ENCODE measurements at regions not wholly inside any gene's neighbourhood (a gene's known extent, or its start where the extent isn't known, plus 50 kb on each side); places are given as distances from the start of the nearest gene placed in this dataset.

DNA sequence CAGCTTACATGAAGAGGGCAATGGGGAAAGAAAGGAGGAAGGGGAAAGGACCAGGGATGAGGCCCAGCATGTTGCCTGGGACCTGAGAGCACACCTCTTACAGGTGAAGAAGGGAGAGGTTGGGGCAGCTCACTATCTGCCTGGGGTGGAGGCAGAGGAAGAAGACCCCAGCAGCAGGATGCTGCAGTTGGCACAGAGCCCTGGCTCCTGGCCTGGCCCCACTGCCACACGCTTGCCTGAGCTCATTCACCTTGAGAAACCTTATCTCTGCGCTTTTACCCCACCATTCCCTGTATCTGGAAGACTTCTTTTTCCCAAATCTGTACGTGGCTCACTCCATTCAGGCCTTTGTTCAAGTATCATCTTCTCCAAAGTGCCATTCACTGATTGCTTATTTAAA lies 147.8 kb upstream of the TMEM72 start:
- CTCF ChIA-PET, result no interaction called here
- TF ChIP-seq, protein P1, sequence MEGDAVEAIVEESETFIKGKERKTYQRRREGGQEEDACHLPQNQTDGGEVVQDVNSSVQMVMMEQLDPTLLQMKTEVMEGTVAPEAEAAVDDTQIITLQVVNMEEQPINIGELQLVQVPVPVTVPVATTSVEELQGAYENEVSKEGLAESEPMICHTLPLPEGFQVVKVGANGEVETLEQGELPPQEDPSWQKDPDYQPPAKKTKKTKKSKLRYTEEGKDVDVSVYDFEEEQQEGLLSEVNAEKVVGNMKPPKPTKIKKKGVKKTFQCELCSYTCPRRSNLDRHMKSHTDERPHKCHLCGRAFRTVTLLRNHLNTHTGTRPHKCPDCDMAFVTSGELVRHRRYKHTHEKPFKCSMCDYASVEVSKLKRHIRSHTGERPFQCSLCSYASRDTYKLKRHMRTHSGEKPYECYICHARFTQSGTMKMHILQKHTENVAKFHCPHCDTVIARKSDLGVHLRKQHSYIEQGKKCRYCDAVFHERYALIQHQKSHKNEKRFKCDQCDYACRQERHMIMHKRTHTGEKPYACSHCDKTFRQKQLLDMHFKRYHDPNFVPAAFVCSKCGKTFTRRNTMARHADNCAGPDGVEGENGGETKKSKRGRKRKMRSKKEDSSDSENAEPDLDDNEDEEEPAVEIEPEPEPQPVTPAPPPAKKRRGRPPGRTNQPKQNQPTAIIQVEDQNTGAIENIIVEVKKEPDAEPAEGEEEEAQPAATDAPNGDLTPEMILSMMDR (IDR thresholded peaks at IDR 0.05; ENCODE audit: insufficient read depth, low read length, missing control alignments), result no peak
- no peak overlapping the region for H3K4me3 ChIP-seq (ENCODE audit: low read depth, low read length)

DNA sequence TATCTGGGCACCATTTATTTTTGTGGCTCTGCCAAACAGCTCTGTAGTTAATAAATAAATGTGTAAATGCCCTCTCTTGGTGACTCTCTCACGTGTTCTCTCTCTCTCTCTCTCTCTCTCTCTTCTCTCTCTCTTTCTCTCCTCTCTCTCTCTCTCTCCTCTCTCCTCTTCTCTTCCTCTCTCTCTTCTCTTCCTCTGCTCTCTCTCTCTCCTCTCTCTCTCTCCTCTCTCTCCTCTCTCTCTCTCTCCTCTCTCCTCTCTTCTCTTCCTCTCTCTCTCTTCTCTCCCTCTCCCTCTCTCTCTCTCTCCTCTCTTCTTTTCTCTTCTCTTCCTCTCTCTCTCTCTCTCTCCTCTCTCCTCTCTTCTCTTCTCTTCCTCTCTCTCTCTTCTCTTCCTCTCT lies 145.8 kb upstream of the TMEM72 start:
- ChIA-PET CTCF (interaction anchor here (1.2 kb wide), 1 partner anchor 454 kb away, joined by 3 read pairs; no protein-coding TSS in a partner anchor), POLR2A (no interaction called here)
- DNase-seq (ENCODE audit: low read depth, low spot score), result no peak
- TF ChIP-seq, protein P1 (IDR thresholded peaks at IDR 0.05; ENCODE audit: insufficient read depth, low read length, missing control alignments), result no peak
- H3K4me3 ChIP-seq (ENCODE audit: low read depth, low read length), result no peak overlapping the region

More for the DNA sequence above, 147.8 kb upstream of the TMEM72 start:
- no peak for DNase-seq (ENCODE audit: low read depth, low spot score)
- POLR2A ChIA-PET, result no interaction called here

DNA sequence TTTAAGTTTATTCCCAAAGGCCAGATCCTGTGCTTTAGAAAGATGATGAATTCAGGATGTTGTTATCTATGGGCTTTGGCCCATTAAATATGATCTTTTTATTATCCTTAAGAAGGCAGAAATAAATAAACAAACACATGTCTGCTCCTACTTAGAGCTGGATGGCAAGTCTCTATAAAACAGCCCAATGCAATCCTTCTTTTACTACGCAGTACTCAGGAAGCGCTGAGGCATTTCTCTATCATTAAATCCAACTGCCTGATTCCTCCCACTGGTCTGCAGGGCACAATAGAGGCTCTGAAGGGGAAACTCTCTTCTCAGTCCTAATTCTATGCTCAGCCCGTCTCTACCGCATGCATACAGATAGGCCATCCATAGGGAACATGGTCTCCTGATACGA lies 144.5 kb upstream of the TMEM72 start:
- POLR2A ChIA-PET, result no interaction called here
- no peak overlapping the region for H3K4me3 ChIP-seq (ENCODE audit: low read depth, low read length)
- no peak for DNase-seq (ENCODE audit: low read depth, low spot score)
- CTCF ChIA-PET, result no interaction called here
- TF ChIP-seq, protein P1 (IDR thresholded peaks at IDR 0.05; ENCODE audit: insufficient read depth, low read length, missing control alignments), result no peak

DNA sequence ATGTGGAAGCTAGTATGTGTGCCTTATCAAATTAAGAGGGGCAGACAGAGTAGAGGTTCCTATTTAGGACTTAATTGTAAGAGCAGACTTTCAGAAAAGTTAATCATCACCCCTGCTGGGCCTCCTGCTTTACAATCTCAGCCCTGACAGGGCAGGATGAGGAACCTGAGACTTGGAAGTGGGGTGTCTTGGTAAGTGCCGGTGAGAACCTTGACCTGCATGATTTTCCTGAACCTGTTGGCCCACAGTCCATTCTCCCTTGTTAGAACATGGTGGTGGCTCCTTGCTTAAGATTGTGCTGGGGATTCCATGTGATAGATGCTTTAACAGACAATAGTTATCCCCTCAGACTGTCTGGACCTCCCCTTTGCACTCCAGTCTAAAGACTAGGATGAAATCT lies 141.7 kb upstream of the TMEM72 start:
- TF ChIP-seq, protein P1 (IDR thresholded peaks at IDR 0.05; ENCODE audit: insufficient read depth, low read length, missing control alignments), result no peak
- ChIA-PET CTCF (interaction anchor here (1.1 kb wide), 1 partner anchor 14 kb away, joined by 3 read pairs; no protein-coding TSS in a partner anchor), POLR2A (no interaction called here)
- H3K4me3 ChIP-seq (ENCODE audit: low read depth, low read length), result no peak overlapping the region
- DNase-seq (ENCODE audit: low read depth, low spot score), result no peak

DNA sequence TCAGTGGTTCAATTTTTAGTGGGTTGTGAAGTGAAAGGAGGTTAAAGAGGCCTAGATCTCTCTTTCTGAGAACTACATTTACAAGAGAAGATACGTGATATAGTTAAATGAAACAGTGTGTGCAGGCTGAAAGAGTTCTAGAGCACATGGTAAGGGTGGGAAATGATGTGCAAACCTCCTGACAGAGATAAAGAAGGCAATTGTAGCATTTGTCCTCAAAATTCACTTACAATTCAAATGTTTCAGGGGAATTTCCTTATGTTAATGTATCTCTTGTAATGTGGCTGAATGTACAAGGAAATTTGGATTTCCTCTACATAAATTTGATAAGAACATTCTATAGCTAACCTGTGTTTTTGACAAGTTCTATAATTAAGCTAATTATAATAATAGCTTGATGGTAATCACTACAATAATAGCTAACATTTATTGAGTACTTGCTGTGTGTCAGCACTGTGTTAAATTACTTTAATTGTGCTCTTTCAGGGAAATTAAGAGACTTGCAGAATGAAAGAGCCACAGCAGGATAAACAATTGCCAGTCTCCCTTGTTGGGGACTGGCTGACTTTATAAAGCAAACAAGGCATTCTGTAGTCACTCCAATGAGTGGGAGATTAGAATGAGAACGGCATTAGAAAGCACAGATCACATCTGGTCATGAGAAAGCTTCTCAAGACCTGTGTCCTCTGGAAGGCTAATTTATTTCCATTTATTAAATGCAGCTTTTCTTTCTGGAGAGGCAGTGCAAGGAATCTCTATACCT lies 139.7 kb upstream of the TMEM72 start:
- ChIA-PET POLR2A (no interaction called here), CTCF (interaction anchor here (1.5 kb wide), 1 partner anchor 15 kb away, joined by 4 read pairs; no protein-coding TSS in a partner anchor)
- TF ChIP-seq, protein P1 (IDR thresholded peaks at IDR 0.05; ENCODE audit: insufficient read depth, low read length, missing control alignments), result no peak
- no peak overlapping the region for H3K4me3 ChIP-seq (ENCODE audit: low read depth, low read length)
- no peak for DNase-seq (ENCODE audit: low read depth, low spot score)

DNA sequence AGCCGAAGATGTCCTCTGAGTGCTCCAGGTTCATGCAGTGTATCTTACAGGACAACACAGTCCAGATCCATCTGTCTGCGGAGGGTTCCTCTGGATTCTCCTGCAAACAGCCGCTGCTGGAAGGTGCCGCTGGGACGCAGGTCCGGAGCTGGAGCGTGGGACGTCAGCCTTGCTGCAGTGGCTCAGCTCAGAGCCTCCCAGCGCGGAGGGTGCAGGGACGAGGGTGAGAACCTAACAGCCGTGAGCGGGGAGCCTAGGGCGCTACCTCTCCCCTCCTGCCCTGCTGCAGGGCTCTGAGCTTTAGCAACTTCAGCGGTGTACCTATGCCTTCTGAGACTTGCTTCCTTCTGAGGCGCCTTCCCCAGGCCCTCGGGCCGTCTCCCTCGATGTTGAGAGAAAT lies 137.6 kb upstream of the TMEM72 start:
- CTCF ChIA-PET, result interaction anchor here (1.3 kb wide), 1 partner anchor 91 kb away, joined by 3 read pairs; no protein-coding TSS in a partner anchor
- no peak overlapping the region for H3K4me3 ChIP-seq (ENCODE audit: low read depth, low read length)
- TF ChIP-seq, protein P1 (IDR thresholded peaks at IDR 0.05; ENCODE audit: insufficient read depth, low read length, missing control alignments), result no peak
- POLR2A ChIA-PET, result no interaction called here
- DNase-seq (ENCODE audit: low read depth, low spot score), result no peak
